HG02840 (cell line): ENCODE measurements at regions not wholly inside any gene's neighbourhood (a gene's known extent, or its start where the extent isn't known, plus 50 kb on each side); places are given as distances from the start of the nearest gene placed in this dataset.
"Not testable (repeated sequence)": the region's sequence is repeated elsewhere in the genome, so short reads cannot be mapped to it uniquely, and the experiment has no call there.

ENCODE experiments used
- ATAC-seq: cut with Tn5 transposase; IDR thresholded peaks from one replicate; pipeline ENCODE4 v1.9.1; 2021; ENCODE audit warnings: mild to moderate bottlenecking, moderate library complexity, moderate number of reproducible peaks; ENCODE audit not compliant: unreplicated experiment, low FRiP score

DNA sequence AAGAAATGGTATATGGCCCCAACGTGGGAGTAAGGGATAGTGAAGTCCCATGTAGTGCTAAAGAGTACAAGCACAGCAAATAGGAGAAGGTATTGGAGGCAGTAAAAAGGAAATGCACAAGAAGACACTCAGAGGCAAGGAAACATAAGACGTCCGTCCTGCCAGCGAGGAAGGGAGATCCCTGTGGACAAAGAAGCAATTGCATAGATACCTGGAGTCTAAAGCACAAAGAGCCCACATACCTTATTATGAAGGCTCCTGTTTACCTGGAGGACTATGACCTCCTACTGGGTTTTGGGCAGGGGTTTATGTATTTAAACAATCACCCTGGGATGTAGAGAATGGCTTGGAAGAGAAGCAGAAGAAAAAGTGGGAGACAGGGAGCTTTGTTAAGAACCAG, 341.2 kb upstream of the DCN start:
- no peak for ATAC-seq

DNA sequence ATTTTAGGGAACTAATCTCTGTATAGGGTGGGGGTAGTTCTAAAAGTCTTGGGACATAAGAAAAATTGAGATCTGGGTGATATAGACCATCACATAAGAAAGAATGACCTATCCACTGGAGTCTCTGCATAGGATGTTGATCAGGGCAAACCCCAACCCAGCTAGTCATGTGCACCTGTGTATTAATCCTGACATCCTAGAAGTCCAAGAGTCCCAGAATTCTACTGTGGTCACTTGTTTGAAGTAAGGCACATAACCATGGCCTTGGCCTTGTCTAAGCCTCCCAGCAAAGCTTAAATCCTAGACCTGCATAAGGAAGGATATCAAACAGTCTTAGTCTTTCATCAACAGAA, 334.1 kb upstream of the DCN start:
- ATAC-seq, result no peak

DNA sequence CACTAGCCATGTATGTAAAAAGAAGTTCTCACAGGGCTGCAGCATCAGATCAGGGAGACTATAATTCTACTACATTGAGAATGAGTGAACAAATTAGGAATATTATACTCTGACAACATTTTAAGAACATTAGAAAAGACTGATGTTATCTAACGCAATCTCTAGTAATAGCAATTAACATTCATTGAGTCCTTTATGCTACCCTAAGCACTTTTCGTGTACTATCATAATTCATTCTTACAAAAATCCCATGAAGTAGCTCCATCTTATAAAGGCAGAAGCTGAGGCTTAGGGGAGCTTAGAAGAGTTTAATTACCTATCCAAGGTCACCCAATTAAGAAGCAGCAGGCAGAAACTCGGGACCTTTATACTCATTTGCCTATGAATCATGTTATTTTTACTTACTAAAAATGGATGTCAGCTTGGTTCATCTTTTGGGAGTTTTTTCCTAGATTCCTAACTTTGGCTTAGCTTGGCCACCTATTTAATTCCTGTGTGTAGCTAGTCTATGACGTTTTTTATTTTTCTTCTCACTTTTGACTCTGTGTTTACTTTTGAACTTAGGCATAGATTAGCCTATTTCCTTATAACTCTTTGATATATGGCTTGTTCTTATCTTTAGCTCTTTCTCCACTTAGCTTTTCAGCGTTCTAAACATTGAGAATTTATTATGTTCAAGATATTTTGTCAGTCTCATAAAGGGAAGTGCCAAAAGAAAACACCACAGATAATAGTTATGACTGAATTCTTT, 333.5 kb upstream of the DCN start:
- no peak for ATAC-seq

DNA sequence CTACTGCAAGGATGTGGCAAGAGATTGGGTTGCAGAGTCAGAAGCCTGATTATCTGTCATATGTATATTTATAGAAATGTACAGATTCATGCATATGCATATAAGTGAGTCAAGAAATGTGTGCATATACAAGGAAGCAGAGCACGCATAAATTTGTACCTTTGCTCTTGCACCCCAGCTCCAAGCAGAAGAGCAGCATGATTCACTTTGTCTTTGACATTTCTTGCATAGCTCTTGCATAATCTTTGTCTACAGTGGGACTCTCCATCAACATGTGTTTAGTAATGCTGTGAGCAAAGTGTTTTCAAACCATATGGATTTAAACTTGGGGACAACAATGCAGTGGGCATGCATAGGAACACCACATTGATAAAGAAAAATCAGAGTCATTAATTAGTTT, 330.7 kb upstream of the DCN start:
- no peak for ATAC-seq

DNA sequence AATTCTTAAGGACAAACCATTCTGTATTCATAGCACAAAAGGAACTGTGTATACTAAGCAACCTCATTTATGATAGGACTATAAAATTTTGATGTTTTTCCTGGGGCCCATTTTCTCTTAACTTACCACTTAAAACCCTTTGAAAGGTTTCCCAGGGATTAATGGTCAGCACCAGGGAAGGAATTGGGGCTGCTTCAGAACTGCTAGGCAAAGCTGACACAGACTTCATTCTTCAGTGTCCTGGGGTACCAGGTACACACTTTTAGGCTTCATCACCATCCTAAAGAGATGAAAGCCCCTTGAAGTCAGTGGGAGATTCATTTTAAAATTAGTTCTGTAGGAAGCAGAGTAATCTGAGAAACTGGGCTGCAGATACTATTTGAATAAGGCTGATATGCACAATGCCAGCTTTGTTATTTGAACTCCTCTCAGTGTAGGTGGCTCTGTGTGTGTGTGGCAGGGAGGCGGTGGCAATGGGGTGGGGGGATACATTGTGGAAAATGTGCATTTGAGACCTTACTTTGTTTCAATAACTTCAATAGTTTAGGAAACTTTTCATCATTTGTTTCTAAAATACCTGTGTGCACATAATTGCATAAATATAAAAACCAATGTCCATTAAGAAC, 329.3 kb upstream of the DCN start:
- no peak for ATAC-seq

DNA sequence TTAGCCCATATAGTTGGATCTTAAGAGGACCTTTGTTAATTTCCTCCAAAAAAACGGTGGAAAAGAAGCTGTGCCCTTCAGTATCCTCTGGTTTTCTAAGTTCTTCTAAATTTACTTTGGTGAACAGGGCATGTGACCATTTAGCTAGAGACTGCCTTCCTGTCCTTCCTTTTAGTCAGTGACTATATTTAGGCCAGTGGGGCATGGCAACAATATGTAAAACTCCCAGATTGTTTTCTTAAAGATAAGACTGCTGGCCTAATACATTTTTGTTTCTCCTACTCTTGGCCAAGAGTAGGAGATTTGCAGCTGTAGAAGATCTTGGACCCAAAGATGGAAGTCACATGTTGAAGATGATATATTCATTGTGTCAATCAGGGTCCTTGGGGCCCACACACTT, 325.1 kb upstream of the DCN start:
- ATAC-seq, result no peak

DNA sequence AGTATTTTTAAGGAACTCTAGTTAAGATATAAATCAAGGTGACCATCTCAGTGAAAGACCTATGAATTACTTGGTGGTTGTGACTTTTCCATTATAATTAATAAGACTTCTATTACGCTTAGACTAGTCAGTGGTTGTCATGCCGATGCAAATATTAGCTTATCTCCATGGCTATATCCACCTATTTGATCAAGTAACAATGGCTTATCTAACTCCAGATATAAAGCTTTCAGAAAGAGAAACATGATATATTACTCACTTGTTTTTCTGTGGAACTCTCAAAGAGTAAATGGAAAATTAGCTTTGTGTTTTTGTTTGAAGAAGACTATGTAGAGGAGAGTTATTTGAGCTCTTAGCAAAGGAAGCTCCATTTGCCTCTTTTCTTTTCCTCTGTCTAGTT, 323.8 kb upstream of the DCN start:
- ATAC-seq, result no peak

DNA sequence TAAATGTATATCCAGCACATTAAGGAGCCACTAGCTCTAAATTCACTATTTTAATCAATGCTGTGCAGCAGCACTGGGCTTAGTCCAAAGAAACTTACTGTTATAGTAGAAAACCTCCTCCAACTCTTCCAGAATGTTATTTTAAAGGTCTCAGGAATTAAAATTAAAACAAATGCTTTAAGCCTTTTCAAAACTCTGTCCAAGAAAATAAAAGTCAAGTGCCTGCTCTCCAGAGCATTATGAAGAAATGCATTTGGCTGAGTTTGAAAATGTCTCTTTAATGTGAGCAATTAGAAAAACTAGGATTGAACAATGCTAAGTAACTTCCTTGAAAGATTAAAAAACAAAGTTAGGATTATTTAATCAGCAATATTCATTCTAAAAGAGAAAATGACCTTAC, 322.4 kb upstream of the DCN start:
- ATAC-seq, result no peak

DNA sequence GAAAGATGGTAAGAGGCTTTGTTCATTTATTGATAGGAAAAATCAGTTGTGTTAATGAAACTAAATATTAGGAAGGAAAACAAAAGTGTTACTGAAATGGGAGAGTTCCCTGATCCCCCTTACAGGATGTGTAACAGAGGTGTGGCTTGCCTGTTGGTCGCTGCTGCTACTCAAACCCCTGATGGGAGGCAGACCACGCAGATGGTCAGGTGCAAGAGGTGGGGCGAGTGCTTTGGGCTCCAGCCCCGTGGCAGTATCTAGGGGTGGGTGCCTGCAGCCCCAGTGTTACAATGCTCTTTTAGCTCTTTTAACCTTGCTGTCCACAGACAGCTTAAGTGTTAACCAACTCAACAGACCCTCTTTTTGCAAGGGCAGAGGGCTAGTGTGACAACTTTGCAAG, 319.6 kb upstream of the DCN start:
- no peak for ATAC-seq

DNA sequence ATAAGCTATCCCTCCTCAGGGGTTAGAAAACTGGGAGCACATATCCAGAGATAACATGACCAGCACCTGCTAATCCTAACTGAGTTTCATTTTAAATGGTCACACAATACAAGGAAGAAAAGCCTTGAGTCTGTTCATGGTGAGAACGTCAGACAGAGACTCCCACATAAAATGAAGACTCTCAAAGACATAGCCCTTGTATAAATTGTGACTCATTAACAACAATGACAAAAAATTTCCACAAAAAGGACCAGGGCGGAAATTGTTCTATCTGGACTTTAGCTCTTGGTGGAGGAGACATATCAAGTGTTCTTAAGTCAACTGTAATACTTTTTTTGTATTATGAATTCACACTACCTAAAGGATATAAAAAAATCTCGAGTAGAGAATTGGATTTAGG, 313.7 kb upstream of the DCN start:
- ATAC-seq, result no peak

DNA sequence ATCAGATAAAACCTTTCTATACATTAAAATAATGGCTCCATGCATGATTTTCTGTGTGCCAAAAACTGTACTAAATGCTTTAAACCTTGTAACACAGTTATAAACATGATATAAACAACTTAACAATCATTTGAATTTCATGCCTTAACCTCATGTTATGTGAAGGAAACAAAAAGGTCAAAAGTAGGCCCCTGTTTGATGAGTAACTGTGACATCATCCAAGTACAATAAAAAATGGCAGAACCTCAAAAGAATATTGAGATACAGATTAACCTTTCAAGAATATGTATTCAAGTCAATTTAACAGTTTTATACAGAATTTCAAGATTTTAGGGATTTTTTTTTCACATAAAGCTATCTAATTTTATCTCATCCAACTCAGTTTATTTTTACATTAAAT, 310.7 kb upstream of the DCN start:
- ATAC-seq, result no peak

DNA sequence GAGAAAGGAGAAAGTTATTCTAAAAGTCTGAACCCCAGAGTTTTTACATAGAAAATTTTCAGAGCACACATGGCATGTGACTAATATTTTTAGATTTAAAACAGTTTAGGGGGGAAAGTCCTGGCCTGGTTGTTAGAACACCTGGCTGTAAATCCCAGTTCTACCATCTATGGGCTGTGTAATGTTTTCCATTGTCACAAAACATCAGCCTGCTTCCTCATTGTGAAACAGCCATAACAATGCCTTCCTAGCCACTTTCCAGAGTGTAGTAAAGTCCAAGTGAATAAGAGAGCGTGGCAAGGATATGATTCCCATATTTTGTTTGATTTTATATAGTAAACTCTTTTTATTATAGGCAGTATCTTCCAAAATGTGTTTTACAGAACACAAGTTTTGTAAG, 310.0 kb upstream of the DCN start:
- no peak for ATAC-seq

DNA sequence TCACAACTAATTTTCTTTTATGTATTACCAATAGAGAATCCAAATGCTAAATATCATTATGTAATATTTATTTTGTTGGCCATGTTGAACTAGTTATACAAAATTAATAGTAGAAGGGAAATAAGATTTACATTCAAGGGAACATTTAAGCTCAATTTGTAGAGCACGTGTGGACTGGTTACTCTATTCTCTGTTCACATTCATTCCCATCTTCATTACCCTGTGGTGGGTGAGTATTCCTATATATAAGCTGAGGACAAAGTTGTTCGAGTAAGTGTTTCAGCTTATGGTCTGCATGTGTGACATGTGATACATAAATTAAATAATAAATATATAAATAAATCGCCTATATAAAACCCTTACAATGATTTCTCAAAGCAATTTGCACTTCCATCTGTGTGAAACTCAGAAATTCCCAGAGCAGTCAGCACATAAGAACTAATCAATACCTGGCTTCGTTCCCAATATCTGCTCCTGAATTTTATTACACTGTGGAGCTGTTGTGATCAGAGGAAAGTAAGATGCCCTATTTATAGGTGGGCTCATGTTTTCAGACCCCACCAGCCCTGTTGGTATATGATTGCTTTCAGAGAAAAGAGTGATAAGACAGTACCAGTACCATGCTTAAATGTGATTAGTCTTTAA, 308.2 kb upstream of the DCN start:
- no peak for ATAC-seq

DNA sequence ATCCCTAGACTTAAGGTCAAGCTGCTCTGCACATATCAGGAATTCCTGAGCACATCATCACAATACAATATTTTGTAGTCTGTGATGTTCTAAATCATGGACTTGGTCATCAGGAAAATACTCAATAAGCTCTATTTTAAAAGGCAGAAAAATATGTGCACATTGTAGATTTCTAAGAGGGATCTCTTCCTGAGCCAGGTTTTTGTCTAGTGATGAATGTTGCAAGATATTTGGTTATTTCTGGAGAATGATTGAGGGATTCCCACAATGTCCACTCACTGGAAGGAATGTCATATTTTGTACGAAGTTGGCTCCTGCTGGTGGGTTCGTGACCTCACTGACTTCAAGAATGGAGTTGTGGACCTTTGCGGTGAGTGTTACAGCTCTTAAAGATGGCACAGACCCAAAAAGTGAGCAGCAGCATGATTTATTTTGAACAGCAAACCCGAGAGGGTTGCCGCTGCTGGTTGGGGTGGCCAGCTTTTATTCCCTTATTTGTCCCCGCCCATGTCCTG, 300.9 kb upstream of the DCN start:
- ATAC-seq, result no peak

DNA sequence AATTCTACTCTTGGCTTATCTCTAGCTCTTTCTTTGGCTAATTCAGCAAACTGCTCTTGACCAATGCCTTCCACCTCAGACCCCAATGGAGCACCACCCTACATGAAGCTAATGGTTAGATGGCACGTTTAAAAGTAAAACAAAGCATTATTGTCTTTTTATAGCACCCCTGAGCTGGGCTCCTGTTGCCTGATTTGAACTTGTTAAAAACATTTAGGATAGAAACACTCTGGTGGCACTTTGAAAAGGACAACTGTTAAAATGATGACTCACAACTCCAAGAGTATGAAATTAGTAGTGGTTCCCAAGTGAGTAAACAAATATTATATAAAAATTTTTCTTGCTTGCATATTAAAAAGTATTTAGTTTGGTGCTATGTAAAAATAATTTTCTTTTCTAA, 299.6 kb upstream of the DCN start:
- ATAC-seq, result no peak

DNA sequence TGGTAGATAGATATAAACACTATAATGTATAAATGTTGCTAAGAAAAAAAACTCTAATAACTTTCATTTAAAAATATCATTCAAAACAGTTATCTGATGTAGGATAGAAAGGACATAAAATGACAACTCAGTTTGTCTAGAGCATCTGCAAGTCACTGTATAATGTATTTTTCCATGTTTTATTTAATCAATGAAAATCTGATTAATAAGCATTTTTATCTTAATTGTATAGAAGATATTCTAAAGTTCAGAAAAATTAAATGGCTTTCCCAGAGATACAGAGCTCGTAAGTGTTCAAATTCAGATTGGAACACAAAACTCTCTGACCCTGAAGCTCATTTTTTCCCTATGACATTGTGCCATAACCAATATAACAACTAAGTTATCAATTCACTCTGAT, 295.9 kb upstream of the DCN start:
- no peak for ATAC-seq

DNA sequence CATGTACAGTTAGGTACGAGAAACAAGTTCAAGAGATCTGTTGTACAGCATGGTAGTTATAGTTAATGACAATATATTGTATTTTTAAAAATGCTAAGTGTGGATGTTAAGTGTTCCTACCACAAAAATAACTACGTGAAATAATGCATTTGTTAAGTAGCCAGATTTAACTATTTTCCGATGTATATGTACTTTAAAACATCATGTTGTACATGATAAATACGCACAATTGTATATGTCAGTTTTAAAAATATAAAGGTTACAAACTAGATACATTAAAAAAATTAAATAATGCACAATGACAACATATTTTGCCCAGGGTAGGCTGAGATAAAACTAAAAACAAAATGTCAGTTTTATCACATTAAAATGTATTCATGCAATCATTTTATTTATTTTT, 285.1 kb upstream of the DCN start:
- no peak for ATAC-seq

DNA sequence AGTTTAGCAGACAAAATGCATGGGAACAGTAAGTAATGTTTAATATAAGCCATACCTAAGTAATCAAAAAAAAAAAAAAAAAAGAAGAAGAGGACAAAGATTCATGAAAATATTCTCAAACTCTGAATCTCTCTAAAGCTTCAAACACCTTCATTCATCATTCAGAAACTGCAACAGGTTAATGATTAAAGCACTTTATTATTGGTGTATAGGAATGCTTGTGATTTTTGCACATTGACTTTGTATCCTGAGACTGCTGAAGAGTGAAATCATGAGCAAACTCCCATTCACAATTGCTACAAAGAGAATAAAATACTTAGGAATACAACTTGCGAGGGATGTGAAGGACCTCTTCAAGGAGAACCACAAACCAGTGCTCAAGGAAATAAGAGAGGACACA, 278.4 kb upstream of the DCN start:
- no peak for ATAC-seq

DNA sequence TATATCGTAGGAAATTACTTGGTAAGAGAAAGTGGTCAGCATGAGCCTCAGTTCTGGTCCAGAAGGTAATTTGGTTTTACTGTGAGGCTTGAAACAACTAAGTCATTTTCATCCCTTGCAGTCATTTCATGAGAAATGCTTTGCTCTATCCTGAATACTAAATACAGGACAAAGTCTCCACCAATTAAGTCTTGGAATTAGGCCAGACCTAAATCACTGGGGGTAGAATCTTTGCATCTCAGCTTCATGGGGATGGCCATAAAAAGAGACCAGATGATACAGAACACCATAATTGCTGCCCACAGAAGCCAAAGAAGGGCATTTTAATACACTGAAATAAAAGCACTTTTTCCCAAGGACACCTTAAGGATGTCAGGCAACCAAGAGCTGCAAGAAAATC, 277.9 kb upstream of the DCN start:
- ATAC-seq, result no peak

DNA sequence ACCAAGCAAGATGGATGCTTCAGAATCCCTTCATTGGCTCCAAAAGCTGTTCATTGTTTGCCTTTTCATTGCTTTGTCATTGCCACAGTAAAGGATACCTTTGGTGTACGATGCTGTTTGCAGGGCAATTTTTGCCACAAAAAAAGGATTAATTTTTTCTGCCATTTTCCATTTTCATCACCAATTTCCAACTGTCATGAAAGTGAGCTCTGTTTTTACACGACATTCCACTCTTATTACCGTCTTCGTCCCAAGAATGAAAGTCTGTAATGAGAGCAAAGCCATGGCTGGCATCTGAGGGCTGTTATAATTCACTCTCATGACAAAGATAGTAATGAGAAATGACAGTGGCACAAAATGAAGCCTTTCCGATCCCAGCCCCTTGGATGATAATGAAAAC, 272.7 kb upstream of the DCN start:
- ATAC-seq, result no peak

DNA sequence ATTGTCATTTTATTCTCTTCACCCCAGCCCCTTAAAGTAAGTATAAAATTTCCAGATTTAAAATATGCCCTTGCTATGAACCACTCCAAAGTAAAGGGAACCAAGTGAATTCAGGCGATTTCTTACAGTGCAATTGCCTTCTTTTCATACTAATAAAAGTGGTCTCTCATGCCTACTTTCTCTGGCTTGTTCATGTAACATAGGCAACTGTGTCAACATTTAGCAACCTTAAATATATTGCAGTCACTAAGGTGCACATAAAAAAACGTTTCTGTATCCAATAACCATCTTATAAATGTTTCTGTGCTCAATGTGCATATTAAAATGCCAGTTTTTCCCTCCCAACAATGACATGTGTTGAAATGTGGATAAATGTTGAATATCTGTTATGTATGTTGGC, 271.6 kb upstream of the DCN start:
- no peak for ATAC-seq

DNA sequence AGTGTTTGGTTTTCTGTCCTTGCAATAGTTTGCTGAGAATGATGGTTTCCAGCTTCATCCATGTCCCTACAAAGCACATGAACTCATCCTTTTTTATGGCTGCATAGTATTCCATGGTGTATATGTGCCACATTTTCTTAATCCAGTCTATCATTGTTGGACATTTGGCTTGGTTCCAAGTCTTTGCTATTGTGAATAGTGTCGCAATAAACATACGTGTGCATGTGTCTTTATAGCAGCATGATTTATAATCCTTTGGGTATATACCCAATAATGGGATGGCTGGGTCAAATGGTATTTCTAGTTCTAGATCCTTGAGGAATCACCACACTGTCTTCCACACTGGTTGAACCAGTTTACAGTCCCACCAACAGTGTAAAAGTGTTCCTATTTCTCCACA, 269.8 kb upstream of the DCN start:
- ATAC-seq, result not testable (repeated sequence)
